Amniotic epithelial cell (primary cell): ENCODE measurements at regions not wholly inside any gene's neighbourhood (a gene's known extent, or its start where the extent isn't known, plus 50 kb on each side); places are given as distances from the start of the nearest gene placed in this dataset.

Experiments
- DNase-seq: peaks from one replicate; pipeline ENCODE4 v3.0.0-alpha.2; 2010; ENCODE audit warnings: low read depth

GRCh38 chr6:165753506-165753905 is 90.5 kb upstream of the PDE10A start:
- no peak for DNase-seq

DNA sequence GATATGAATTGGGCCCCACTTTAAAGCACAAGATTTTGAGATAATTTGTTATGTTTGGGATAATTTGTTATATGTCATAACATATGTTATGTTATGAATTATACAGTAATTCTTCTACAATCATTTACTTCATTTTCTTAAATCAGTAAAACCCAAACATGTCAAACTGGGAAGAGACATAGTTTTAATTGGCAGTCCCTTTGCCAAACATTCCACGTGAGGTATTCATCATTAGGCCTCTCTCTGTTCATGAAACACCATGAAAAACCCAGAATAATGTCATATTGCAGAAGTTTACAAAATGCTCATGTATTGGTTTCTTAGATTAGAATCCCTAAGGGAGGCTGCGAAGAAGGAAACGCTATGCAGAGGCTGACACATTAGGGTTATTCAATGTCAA is 89.4 kb upstream of the PDE10A start:
- no peak for DNase-seq

- DNase-seq: no peak
Observed at GRCh38 chr6:165751486-165751885, 88.4 kb upstream of the PDE10A start.

- DNase-seq: no peak
Observed at GRCh38 chr6:165749163-165749562, 86.1 kb upstream of the PDE10A start.

- DNase-seq: no peak
Observed at GRCh38 chr6:165748390-165748789, 85.3 kb upstream of the PDE10A start.

GRCh38 chr6:165747963-165748362 is 84.9 kb upstream of the PDE10A start:
- no peak for DNase-seq

- no peak for DNase-seq
Observed at GRCh38 chr6:165746331-165746730, 83.3 kb upstream of the PDE10A start.

DNA sequence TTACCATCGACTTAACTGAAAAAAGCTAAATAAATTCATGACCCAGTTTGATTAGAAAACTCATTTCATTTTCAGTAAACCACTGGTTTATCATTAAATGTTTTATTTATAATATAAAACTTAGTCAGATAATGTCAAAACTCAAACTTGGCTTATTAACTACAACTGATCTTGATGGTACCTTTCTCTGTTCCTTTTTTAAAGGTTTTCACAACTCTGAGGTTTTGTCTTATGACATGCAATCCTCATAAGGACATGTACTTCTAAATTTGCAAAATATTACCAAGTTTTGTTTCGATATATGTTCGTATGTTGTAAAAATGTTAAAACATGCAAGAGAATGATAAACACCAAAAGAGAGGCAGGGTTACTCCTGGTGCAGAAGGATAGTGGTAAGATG is 82.5 kb upstream of the PDE10A start:
- DNase-seq: no peak

DNA sequence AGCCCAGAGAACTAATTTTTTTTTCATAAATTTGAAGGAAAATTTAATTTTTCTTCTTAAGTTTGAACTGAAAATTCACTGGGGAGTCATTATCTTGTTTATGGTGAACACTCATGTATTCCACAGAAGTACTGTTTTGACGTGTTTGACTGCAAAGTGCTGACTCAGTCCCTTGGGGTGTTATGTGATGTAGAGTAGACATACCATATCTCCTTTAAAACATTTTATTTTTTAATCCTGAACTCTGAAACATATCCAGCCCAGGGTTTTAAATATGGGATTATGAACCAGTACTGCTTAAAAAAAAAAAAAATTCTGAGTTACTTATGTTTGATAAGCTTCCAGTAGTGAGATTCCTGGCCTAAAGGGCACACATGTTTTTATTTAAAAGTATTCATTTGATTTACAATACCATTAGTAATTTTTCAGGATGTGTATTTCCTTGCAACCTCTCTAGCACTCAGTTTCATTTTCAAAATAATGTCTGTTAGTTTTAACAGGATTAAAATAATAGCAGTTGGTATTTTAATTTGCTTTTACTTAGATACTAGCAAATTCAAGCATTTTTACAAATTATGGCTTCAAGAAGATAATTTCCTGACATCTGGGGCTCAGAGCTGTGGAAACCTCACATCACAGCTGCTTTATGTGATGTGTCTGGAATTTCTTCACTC is 81.7 kb upstream of the PDE10A start:
- peak; percentile 10 for DNase-seq

GRCh38 chr6:165743366-165743898 is 80.4 kb upstream of the PDE10A start:
- DNase-seq: no peak

GRCh38 chr6:165742047-165742446 is 79.0 kb upstream of the PDE10A start:
- no peak for DNase-seq

DNA sequence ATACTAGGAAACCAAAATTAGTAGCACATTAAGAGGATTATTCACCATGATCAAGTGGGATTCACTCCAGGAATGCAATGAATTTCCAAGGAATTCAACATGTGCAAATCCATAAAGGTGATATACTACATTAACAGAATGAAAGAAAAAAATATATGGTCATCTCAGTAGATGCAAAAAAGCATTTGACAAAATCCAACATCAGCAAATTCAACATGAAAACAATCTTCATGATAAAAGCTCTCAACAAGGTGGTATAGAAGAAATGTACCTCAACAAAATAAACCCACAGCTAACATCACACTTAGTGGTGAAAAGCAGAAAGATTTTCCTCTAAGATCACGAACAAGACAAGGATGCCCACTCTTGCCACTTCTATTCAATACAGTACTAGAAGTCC is 74.4 kb upstream of the PDE10A start:
- no peak for DNase-seq

- no peak for DNase-seq
Observed at GRCh38 chr6:165735065-165735464, 72.0 kb upstream of the PDE10A start.

- DNase-seq: no peak
Observed at GRCh38 chr6:165733489-165733791, 70.4 kb upstream of the PDE10A start.

- no peak for DNase-seq
Observed at GRCh38 chr6:165732696-165733488, 69.9 kb upstream of the PDE10A start.

DNA sequence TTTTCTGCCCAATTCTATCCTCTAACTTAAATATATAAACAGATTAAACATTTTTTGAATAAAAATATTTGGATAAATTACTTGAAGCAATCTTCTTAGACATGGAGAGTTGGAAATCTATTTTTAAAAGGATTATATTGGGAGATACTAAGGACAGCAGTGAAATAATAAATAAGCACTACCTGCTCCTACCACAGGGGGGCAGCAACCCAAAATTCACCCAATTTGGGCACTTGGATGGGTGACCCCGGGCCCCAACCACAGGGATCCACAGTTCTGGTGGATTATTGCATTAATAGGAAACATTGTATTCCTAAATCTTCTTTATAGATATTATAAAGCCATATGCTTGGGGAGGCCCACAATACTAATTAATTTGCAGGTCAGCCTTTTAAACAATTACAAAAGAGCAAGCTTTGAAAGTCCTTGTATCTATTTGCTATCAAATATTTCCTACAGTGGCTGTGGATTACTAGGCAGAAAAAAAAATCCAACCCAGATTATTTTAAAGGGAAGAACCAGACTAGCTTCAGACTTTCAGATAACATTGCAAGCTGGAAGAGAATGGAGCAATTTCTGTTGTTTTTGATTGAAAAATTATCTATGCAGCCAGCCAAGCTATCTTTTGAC is 66.4 kb upstream of the PDE10A start:
- no peak for DNase-seq

DNA sequence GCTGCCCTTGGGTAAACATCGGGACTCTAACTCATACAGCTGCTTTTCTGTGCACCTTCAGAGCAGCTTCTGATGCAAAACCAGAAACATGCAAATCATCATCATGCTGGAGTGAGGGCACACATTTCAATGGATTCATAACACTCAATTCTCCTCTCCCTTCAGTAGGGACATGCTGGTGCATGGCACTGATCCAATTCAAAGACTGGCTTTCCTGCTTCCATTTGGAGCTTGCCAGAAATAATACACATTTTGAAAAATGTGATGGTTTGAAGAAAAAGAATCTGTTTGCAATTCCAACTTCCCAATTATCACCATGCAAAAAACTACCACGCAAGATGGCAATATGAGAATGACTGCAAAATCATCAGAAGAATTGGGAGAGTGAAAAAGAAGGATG is 65.2 kb upstream of the PDE10A start:
- DNase-seq: no peak

GRCh38 chr6:165726965-165727381 is 63.9 kb upstream of the PDE10A start:
- DNase-seq: no peak

DNA sequence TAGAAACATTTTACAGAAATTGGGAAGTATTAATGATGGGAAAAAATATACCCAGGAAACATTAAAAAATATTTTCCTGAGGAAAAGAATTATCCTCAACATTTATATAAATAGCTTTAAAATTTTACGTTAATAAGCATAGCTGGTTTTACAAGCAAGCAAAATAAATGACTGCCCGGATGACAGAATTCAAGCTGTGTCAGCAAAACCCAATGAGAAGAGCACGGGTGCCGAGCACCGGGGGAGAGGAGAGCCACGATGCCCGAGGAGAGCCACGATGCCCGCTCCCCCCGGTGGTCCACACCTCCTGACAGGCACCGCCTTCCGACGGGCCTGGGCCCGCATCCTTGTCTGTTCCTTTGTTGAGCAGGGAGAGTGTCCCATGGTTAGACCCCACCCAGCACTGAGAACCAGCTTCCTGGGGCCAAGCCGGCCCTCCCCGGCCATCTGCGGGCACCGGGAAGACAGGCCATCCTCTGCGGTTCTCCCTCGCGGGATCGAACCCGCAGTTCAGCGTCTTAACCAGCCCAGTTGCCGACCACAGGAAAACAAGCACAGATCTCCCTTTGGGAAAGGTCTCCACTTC is 63.3 kb upstream of the PDE10A start:
- DNase-seq: no peak

DNA sequence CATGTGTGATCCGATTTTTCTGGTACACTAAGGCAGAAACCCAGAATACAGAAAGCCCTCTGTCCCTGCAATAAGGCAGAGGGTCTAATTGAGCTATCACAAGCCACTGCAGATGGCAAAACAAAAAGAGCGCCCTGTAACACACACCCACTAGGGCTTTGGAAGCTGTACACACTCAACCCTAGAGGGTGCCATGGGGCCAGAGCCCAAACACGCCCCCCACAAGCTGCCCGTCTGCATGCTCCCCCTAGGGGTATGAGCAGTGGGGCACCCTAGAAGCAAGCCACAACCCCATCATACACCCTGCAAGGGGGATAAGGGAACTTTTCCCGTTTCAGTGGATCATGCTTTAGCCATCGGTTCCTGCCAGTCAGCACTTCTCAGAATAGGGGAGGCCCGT is 62.2 kb upstream of the PDE10A start:
- no peak for DNase-seq

DNA sequence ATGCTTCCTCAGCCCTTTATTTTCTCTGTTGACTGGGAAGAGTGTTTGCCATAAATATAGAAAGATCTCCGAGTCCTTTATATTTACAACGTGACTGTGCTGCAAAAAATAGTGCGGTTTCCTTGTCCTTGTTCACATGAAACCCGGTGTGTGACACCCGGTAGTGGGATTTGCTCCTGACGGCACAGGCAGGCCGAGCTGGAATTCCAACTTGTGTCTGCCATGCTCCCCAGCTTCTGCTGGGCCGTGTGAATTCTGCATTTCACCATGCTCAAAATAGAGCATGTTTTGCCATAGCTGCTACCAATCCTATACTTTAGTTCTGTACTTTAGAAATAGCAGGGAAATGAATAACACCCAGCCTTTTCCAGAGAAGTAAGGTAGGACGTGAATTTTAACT is 60.3 kb upstream of the PDE10A start:
- no peak for DNase-seq

GRCh38 chr6:165722022-165722421 is 59.0 kb upstream of the PDE10A start:
- DNase-seq: no peak

DNA sequence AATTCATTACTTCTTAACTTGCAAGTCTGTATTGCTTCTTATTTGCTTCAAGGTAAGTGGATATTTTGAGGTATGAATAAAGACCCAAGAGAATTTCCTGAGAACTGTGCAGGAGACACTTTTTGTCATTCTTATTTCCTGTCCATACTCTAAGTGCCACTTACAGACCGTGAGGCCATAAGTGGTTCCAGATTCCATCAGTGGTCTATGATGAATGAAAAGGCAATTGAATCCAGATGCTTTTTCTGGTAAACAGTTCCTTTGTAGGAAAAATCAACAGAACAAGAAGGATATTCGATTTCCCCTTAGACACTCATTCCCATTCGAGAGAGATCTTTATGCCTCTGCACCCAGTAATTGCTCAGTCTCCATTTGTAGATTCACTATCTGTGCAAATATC is 58.3 kb upstream of the PDE10A start:
- DNase-seq: no peak
